Right ventricle myocardium superior (tissue), 1 donor: ENCODE measurements at regions not wholly inside any gene's neighbourhood (a gene's known extent, or its start where the extent isn't known, plus 50 kb on each side); places are given as distances from the start of the nearest gene placed in this dataset.
"Not testable (repeated sequence)": the region's sequence is repeated elsewhere in the genome, so short reads cannot be mapped to it uniquely, and the experiment has no call there.

Experiments
- ATAC-seq: fragments of 200-7000 bp; cut with Tn5 transposase; one replicate; pipeline ENCODE4 v1.9.1; 2020; ENCODE audit warnings: mild to moderate bottlenecking; ENCODE audit not compliant: poor library complexity
- DNase-seq: peaks from one replicate; pipeline ENCODE4 v3.0.0-alpha.2; 2020
- intact Hi-C: fragments of 100-400 bp; cut with DNase I; formaldehyde crosslinking; loops from one replicate; pipeline ENCODE4 v1.11.2; 2022
- donor health status: DM: no; HTN: yes; CAD: no; lungs with severe emphysema.

GRCh38 chr10:27392606-27393005, 111.5 kb upstream of the RAB18 start:
- no peak for ATAC-seq
- intact Hi-C loops: no loop called here
- DNase-seq: no peak

- ATAC-seq (no peak), DNase-seq (no peak)
- intact Hi-C loops: no loop called here
These were observed 112.2 kb upstream of the RAB18 start for GRCh38 chr10:27391916-27392315.

GRCh38 chr10:27391325-27391724, 112.8 kb upstream of the RAB18 start:
- DNase-seq (no peak), ATAC-seq (no peak)
- intact Hi-C loops: no loop called here

GRCh38 chr10:27390681-27391080, 113.4 kb upstream of the RAB18 start:
- DNase-seq (no peak), ATAC-seq (no peak)
- intact Hi-C loops: no loop called here

GRCh38 chr10:27388761-27389399, 115.2 kb upstream of the RAB18 start:
- peak; percentile 91 for ATAC-seq
- intact Hi-C loops: no loop called here

GRCh38 chr10:27383595-27384542, 120.2 kb upstream of the RAB18 start:
- intact Hi-C loops: no loop called here
- ATAC-seq: no peak
- DNase-seq: no peak

More at GRCh38 chr10:27388761-27389399, 115.2 kb upstream of the RAB18 start:
- peak; percentile 46 for DNase-seq

GRCh38 chr10:27382176-27382575, 121.9 kb upstream of the RAB18 start:
- DNase-seq (no peak), ATAC-seq (no peak)
- intact Hi-C loops: no loop called here

- intact Hi-C loops: no loop called here
- no peak for DNase-seq
- ATAC-seq: no peak
These were observed 123.2 kb upstream of the RAB18 start for GRCh38 chr10:27380929-27381358.

- DNase-seq, intact Hi-C loops, ATAC-seq: not testable (repeated sequence)
These were observed 125.1 kb upstream of the RAB18 start for GRCh38 chr10:27379041-27379440.

GRCh38 chr10:27373566-27374160, 130.4 kb upstream of the RAB18 start:
- intact Hi-C loops: no loop called here
- DNase-seq (no peak), ATAC-seq (no peak)

- intact Hi-C loops: no loop called here
- DNase-seq: no peak
- ATAC-seq: no peak
These were observed 131.5 kb upstream of the ACBD5 start for GRCh38 chr10:27372095-27372494.

GRCh38 chr10:27371375-27371774, 130.8 kb upstream of the ACBD5 start:
- ATAC-seq, intact Hi-C loops, DNase-seq: not testable (repeated sequence)

GRCh38 chr10:27369880-27370279, 129.3 kb upstream of the ACBD5 start:
- intact Hi-C loops: no loop called here
- DNase-seq: no peak
- ATAC-seq: no peak

- ATAC-seq: no peak
- no peak for DNase-seq
- intact Hi-C loops: no loop called here
These were observed 128.1 kb upstream of the ACBD5 start for GRCh38 chr10:27368706-27369105.

GRCh38 chr10:27366769-27367168, 126.2 kb upstream of the ACBD5 start:
- ATAC-seq (no peak), DNase-seq (no peak)
- intact Hi-C loops: no loop called here

- intact Hi-C loops: no loop called here
- no peak for DNase-seq
- ATAC-seq: no peak
These were observed 123.4 kb upstream of the ACBD5 start for GRCh38 chr10:27364028-27364427.

GRCh38 chr10:27360581-27361172, 120.1 kb upstream of the ACBD5 start:
- intact Hi-C loops: no loop called here
- DNase-seq (peak; percentile 78), ATAC-seq (peak; percentile 82)

GRCh38 chr10:27359792-27360355, 119.3 kb upstream of the ACBD5 start:
- DNase-seq (no peak), ATAC-seq (no peak)
- intact Hi-C loops: no loop called here

- no peak for ATAC-seq
- intact Hi-C loops: no loop called here
- no peak for DNase-seq
These were observed 116.1 kb upstream of the ACBD5 start for GRCh38 chr10:27356738-27357137.
